RWPE1 (cell line): ENCODE measurements at regions not wholly inside any gene's neighbourhood (a gene's known extent, or its start where the extent isn't known, plus 50 kb on each side); places are given as distances from the start of the nearest gene placed in this dataset.
A peak's percentile ranks its signal among the peaks of the same experiment; 100 is the strongest.
"Not testable (repeated sequence)": the region's sequence is repeated elsewhere in the genome, so short reads cannot be mapped to it uniquely, and the experiment has no call there.

Source experiments
- CTCF ChIA-PET: fragments of 350-600 bp; sonication (Branson Sonifier 250); formaldehyde crosslinking; extraction: SDS; loops from one replicate; lab custom pipeline; 2021; lab: Yijun Ruan, JAX
- POLR2A ChIA-PET: fragments of 400-600 bp; formaldehyde crosslinking; extraction: SDS; loops from one replicate; lab custom pipeline; 2020; ENCODE audit warnings: antibody characterized with exemption; ENCODE audit not compliant: low non-redundant PET; lab: Yijun Ruan, JAX
- DNase-seq: peaks from one replicate; pipeline ENCODE4 v3.0.0; 2012; ENCODE audit warnings: low spot score
- H3K27ac ChIP-seq: fragments of 450-650 bp; 2 replicates; pipeline ENCODE4 v1.5.1; 2017
- CTCF ChIP-seq: fragments of 450-650 bp; conservative IDR thresholded peaks from 2 replicates; pipeline ENCODE4 v1.5.1; 2017; ENCODE audit warnings: low read depth, mild to moderate bottlenecking

- H3K27ac ChIP-seq = no peak overlapping the region
- CTCF ChIA-PET = no interaction called here
- no peak for DNase-seq
These were observed 86.0 kb upstream of the SH3PXD2B start for GRCh38 chr5:172540099-172540870.

GRCh38 chr5:172535108-172535445, 80.8 kb upstream of the SH3PXD2B start:
- POLR2A ChIA-PET = no interaction called here
- DNase-seq = no peak
- CTCF ChIA-PET = interaction anchor here (0.6 to 0.9 kb wide), 2 partner anchors 19 to 56 kb away, joined by 3 to 5 read pairs; no protein-coding TSS in a partner anchor
- TF ChIP-seq CTCF = no peak
- H3K27ac ChIP-seq = no peak overlapping the region

More at GRCh38 chr5:172540099-172540870, 86.0 kb upstream of the SH3PXD2B start:
- no peak for TF ChIP-seq CTCF
- POLR2A ChIA-PET = no interaction called here

- CTCF ChIA-PET = interaction anchor here (0.6 kb wide), 2 partner anchors 55 to 582 kb away, joined by 3 to 5 read pairs; no protein-coding TSS in a partner anchor
- POLR2A ChIA-PET = no interaction called here
- peak overlapping the region; percentile 58 for H3K27ac ChIP-seq
- no peak for TF ChIP-seq CTCF
- peak; percentile 61 for DNase-seq
These were observed 80.1 kb upstream of the SH3PXD2B start for GRCh38 chr5:172534229-172535107.

GRCh38 chr5:172533399-172534228, 79.3 kb upstream of the SH3PXD2B start:
- no peak for TF ChIP-seq CTCF
- ChIA-PET CTCF (interaction anchor here (0.6 kb wide), 1 partner anchor 581 kb away, joined by 3 read pairs; no protein-coding TSS in a partner anchor), POLR2A (no interaction called here)
- DNase-seq = peak; percentile 68
- H3K27ac ChIP-seq = peak overlapping the region; percentile 58

- TF ChIP-seq CTCF = no peak
- no peak for DNase-seq
- H3K27ac ChIP-seq = no peak overlapping the region
- ChIA-PET CTCF (no interaction called here), POLR2A (no interaction called here)
These were observed 78.7 kb upstream of the SH3PXD2B start for GRCh38 chr5:172533058-172533398.

- H3K27ac ChIP-seq, POLR2A ChIA-PET, CTCF ChIA-PET: not testable (repeated sequence)
- peak; percentile 40 for DNase-seq
These were observed 78.1 kb upstream of the SH3PXD2B start for GRCh38 chr5:172532439-172532838.
